NCI-H526 (cell line): ENCODE measurements at regions not wholly inside any gene's neighbourhood (a gene's known extent, or its start where the extent isn't known, plus 50 kb on each side); places are given as distances from the start of the nearest gene placed in this dataset.
A peak's percentile ranks its signal among the peaks of the same experiment; 100 is the strongest.
"Not testable (repeated sequence)": the region's sequence is repeated elsewhere in the genome, so short reads cannot be mapped to it uniquely, and the experiment has no call there.

ENCODE experiments used
- DNase-seq, 2 experiments: peaks; one replicate each; lab custom pipeline; 2025; lab: John Stamatoyannopoulos, UW

- DNase-seq: no peak
Measured at GRCh38 chr1:227508431-227508830, 54.9 kb upstream of the ZNF678 start.

GRCh38 chr1:227506490-227507393, 56.6 kb upstream of the ZNF678 start:
- not testable (repeated sequence) for DNase-seq

GRCh38 chr1:227496045-227496444, 67.3 kb upstream of the ZNF678 start:
- not testable (repeated sequence) for DNase-seq

GRCh38 chr1:227493863-227494551, 69.3 kb upstream of the ZNF678 start:
- not testable (repeated sequence) for DNase-seq

GRCh38 chr1:227490478-227490877, 72.9 kb upstream of the ZNF678 start:
- DNase-seq: no peak

- no peak for DNase-seq
Measured at GRCh38 chr1:227490001-227490400, 73.4 kb upstream of the ZNF678 start.

GRCh38 chr1:227489572-227489971, 73.8 kb upstream of the ZNF678 start:
- DNase-seq: no peak

- no peak for DNase-seq
Measured at GRCh38 chr1:227487606-227488005, 75.8 kb upstream of the ZNF678 start.

- no peak for DNase-seq
Measured at GRCh38 chr1:227486559-227486958, 76.8 kb upstream of the ZNF678 start.

- no peak for DNase-seq
Measured at GRCh38 chr1:227482023-227482299, 81.4 kb upstream of the ZNF678 start.

- peak in 1 of 2 experiments; percentile 18 for DNase-seq
Measured at GRCh38 chr1:227474072-227474471, 89.3 kb upstream of the ZNF678 start.

GRCh38 chr1:227472772-227473171, 90.6 kb upstream of the ZNF678 start:
- no peak for DNase-seq

- DNase-seq: no peak
Measured at GRCh38 chr1:227470688-227471087, 92.7 kb upstream of the ZNF678 start.

GRCh38 chr1:227469708-227470107, 93.6 kb upstream of the ZNF678 start:
- DNase-seq: no peak

- DNase-seq: no peak
Measured at GRCh38 chr1:227466039-227466645, 97.2 kb upstream of the ZNF678 start.

GRCh38 chr1:227465256-227465655, 98.1 kb upstream of the ZNF678 start:
- DNase-seq: no peak

GRCh38 chr1:227459977-227460376, 103.4 kb upstream of the ZNF678 start:
- no peak for DNase-seq

GRCh38 chr1:227459326-227459841, 104.0 kb upstream of the ZNF678 start:
- DNase-seq: no peak

GRCh38 chr1:227454686-227455085, 108.7 kb upstream of the ZNF678 start:
- DNase-seq: no peak

GRCh38 chr1:227453631-227454355, 109.6 kb upstream of the ZNF678 start:
- DNase-seq: no peak

- no peak for DNase-seq
Measured at GRCh38 chr1:227451954-227452353, 111.4 kb upstream of the ZNF678 start.

- no peak for DNase-seq
Measured at GRCh38 chr1:227451057-227451456, 112.3 kb upstream of the ZNF678 start.
